GM10266 (cell line): ENCODE measurements at regions not wholly inside any gene's neighbourhood (a gene's known extent, or its start where the extent isn't known, plus 50 kb on each side); places are given as distances from the start of the nearest gene placed in this dataset.
"Not testable (repeated sequence)": the region's sequence is repeated elsewhere in the genome, so short reads cannot be mapped to it uniquely, and the experiment has no call there.

Experiments used
- DNase-seq: peaks from one replicate; pipeline ENCODE4 v3.0.0; 2012; ENCODE audit errors: extremely low spot score
- TF ChIP-seq, protein P1 (sequence below): IDR thresholded peaks from 2 replicates; pipeline ENCODE4 v1.5.1; 2012; ENCODE audit warnings: mild to moderate bottlenecking, low read depth; ENCODE audit not compliant: control insufficient read depth, insufficient read depth; ENCODE audit errors: missing control alignments

DNA sequence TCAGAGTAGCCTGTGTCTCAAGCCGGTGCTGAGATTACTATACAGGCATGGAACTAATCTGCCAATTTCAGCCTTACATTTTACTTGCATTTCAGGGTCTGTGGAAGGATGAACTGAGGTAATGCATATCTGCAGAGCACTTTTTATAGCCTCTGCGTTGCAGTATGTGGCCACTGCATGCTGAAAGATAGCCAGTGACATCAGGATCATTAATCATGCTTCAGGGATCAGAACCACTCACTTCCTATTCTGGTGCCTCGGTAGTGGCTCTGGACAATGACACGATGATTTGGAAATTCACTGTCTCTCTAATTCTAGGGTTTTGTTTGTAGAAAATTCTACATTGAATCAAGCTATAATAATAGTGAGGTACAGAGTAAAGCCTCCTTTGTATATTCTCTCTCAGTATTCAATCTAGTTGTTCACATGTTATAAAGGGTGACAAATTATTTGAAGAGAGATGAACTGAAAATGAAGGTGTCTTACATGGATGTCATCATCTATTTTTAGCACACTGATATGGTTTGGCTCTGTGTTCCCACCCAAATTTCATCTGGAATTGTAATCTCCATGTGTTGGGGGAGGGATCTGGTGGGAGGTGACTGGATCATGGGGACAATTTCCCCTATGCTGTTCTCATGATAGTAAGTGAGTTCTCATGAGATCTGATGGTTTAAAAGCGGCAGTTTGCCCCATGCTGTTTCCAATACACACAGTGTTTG, 554.3 kb upstream of the MIS18BP1 start:
- TF ChIP-seq, protein P1, sequence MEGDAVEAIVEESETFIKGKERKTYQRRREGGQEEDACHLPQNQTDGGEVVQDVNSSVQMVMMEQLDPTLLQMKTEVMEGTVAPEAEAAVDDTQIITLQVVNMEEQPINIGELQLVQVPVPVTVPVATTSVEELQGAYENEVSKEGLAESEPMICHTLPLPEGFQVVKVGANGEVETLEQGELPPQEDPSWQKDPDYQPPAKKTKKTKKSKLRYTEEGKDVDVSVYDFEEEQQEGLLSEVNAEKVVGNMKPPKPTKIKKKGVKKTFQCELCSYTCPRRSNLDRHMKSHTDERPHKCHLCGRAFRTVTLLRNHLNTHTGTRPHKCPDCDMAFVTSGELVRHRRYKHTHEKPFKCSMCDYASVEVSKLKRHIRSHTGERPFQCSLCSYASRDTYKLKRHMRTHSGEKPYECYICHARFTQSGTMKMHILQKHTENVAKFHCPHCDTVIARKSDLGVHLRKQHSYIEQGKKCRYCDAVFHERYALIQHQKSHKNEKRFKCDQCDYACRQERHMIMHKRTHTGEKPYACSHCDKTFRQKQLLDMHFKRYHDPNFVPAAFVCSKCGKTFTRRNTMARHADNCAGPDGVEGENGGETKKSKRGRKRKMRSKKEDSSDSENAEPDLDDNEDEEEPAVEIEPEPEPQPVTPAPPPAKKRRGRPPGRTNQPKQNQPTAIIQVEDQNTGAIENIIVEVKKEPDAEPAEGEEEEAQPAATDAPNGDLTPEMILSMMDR, result no peak
- no peak for DNase-seq

DNA sequence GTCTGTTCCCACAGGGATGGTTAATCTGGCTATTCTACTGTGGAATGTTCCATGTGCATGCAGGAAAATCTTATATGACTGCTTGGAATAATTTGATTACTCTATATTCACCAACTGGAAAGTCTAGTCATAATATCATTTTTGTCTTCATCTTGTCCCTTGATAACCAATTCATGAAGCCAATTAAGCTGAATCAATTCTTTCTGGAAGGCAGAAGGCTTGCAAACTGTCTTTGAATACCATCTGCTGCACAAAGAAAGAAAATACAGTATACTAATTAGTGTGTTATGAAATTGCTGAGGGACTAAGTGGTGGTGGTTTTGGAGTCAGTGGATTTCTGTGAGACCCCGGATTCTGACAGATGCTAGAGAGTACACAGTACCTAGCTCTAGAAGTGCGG, 546.5 kb upstream of the MIS18BP1 start:
- no peak for DNase-seq
- TF ChIP-seq, protein P1, result no peak

GRCh38 chr14:45798659-45799058, 545.7 kb upstream of the MIS18BP1 start:
- TF ChIP-seq, protein P1, result no peak
- no peak for DNase-seq

DNA sequence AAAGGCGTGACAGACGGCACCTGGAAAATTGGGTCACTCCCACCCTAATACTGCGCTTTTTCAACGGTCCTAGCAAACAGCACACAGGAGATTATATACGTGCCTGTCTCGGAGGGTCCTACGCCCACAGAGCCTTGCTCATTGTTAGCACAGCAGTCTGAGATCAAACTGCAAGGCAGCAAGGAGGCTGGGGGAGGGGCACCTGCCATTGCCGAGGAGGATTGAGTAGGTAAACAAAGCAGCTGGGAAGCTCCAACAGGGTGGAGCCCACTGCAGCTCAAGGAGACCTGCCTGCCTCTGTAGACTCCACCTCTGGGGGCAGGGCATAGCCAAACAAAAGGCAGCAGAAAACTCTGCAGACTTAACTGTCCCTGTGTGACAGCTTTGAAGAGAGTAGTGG, 543.0 kb upstream of the MIS18BP1 start:
- not testable (repeated sequence) for DNase-seq

DNA sequence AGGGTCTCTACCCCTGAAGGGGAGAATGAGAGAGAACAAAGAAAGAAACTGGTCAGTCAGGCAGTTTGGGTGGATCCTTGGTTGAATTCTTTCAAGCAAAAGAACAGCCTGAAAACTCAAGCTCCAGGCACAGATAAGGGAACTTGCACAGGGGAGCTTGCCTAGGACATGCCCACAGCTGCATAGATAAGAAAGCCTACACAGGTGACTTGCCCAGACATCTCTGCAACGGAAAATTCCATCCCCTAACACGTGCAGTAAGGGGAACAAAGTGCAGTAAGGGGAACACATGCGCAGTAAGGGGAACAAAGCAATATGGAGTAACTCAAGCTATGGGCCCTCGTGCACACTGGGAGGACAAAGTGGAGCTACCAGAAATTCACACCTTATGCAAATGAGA, 540.1 kb upstream of the MIS18BP1 start:
- no peak for DNase-seq
- TF ChIP-seq, protein P1, result no peak

DNA sequence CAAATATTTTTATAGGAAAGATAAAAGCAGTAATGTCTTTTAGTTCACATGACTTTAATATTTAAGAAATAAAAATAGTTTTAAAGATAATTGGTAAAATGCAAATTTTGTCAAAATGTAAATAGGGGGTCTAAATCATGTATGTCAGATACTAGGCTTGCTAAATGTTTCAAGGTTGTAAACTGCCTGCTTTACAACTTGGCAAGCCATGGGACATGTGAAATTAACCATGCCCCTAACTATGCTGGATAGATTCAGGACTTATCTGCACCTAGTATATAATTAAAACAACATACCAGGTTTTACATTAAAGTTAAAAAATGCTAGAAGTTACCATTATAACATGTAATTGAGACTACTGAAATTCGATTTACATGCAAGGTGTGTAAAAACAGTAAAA, 537.3 kb upstream of the MIS18BP1 start:
- no peak for DNase-seq
- TF ChIP-seq, protein P1, result no peak

GRCh38 chr14:45787167-45787566, 534.2 kb upstream of the MIS18BP1 start:
- no peak for DNase-seq
- TF ChIP-seq, protein P1, result no peak

DNA sequence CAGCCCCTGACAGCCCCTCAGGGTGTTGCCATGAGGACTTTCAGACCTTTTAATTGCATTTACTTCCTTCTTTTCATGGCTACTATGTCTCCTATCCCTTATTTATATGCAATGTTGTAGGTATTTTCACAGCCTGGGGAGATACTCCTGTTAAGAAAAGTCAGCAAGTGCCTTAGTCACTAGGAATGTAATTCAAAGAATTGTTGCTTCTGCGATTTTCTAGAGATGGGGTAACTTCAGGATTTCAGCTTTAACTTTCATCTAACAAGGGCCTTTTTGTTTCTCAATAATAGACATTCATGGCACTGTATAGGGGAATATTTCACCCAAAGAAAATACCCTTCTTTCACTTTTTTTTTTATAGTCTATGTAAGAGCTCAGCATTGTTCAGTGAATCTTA, 533.3 kb upstream of the MIS18BP1 start:
- no peak for DNase-seq
- TF ChIP-seq, protein P1, result no peak
